ENCODE measurements at regions not wholly inside any gene's neighbourhood (a gene's known extent, or its start where the extent isn't known, plus 50 kb on each side); places are given as distances from the start of the nearest gene placed in this dataset.

GRCh38 chr13:90352763-90353162 is 994.7 kb upstream of the MIR17HG start:
- TF ChIP-seq, protein P1, sequence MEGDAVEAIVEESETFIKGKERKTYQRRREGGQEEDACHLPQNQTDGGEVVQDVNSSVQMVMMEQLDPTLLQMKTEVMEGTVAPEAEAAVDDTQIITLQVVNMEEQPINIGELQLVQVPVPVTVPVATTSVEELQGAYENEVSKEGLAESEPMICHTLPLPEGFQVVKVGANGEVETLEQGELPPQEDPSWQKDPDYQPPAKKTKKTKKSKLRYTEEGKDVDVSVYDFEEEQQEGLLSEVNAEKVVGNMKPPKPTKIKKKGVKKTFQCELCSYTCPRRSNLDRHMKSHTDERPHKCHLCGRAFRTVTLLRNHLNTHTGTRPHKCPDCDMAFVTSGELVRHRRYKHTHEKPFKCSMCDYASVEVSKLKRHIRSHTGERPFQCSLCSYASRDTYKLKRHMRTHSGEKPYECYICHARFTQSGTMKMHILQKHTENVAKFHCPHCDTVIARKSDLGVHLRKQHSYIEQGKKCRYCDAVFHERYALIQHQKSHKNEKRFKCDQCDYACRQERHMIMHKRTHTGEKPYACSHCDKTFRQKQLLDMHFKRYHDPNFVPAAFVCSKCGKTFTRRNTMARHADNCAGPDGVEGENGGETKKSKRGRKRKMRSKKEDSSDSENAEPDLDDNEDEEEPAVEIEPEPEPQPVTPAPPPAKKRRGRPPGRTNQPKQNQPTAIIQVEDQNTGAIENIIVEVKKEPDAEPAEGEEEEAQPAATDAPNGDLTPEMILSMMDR (IDR thresholded peaks at IDR 0.05): no peak
- no peak for TF ChIP-seq POLR2A (IDR thresholded peaks at IDR 0.05)

All from prostate gland (tissue), 2 donors.